Ascending aorta (tissue), 2 donors: ENCODE measurements at regions not wholly inside any gene's neighbourhood (a gene's known extent, or its start where the extent isn't known, plus 50 kb on each side); places are given as distances from the start of the nearest gene placed in this dataset.

Experiments
- DNase-seq, 2 donors: peaks; one replicate each; pipeline ENCODE4 v3.0.0-alpha.2; 2019; ENCODE audit warnings: low spot score in 2 of 2
- H3K27ac ChIP-seq, 2 donors: fragments of 200-600 bp; sonication (generic); one replicate each; pipeline ENCODE4 v1.5.1; 2016 to 2017; ENCODE audit warnings: mild to moderate bottlenecking in 1 of 2
- H3K27me3 ChIP-seq: fragments of 200-600 bp; sonication (generic); one replicate; pipeline ENCODE4 v1.5.1; 2017
- H3K36me3 ChIP-seq, 2 donors: fragments of 200-600 bp; sonication (generic); one replicate each; pipeline ENCODE4 v1.5.1; 2016
- H3K4me1 ChIP-seq, 2 donors: fragments of 200-600 bp; sonication (generic); one replicate each; pipeline ENCODE4 v1.5.1; 2016 to 2017; ENCODE audit warnings: mild to moderate bottlenecking in 1 of 2
- H3K4me3 ChIP-seq, 2 donors: fragments of 200-600 bp; sonication (generic); one replicate each; pipeline ENCODE4 v1.5.1; 2016 to 2017; ENCODE audit warnings: mild to moderate bottlenecking in 1 of 2
- H3K9me3 ChIP-seq, 2 donors: fragments of 200-600 bp; sonication (generic); one replicate each; pipeline ENCODE4 v1.5.1; 2016
- CTCF ChIP-seq, 3 experiments: fragments of 200-600 bp in 2 of 3; fragments of 450-650 bp in 1 of 3; sonication (generic) in 2 of 3; IDR thresholded peaks; one replicate each; pipeline ENCODE4 v1.5.1; 2016 to 2019; ENCODE audit warnings: antibody characterized with exemption in 3 of 3, mild to moderate bottlenecking in 1 of 3, moderate library complexity in 1 of 3
- intact Hi-C: fragments of 100-400 bp; cut with DNase I; formaldehyde crosslinking; loops from one replicate; pipeline ENCODE4 v1.15.1; 2023

GRCh38 chr3:66923969-66924368, 74.1 kb upstream of the KBTBD8 start:
- no peak overlapping the region for H3K4me3 ChIP-seq
- H3K27me3 ChIP-seq = no peaks in the 10 kb centered on the region
- intact Hi-C loops = no loop called here
- H3K4me1 ChIP-seq = no peaks in the 10 kb centered on the region
- H3K9me3 ChIP-seq = no peaks in the 10 kb centered on the region
- H3K36me3 ChIP-seq = no peaks in the 10 kb centered on the region
- H3K27ac ChIP-seq = no peak overlapping the region
- no peak for DNase-seq
- TF ChIP-seq CTCF (IDR thresholded peaks at IDR 0.05) = no peak

- H3K27me3 ChIP-seq = no peaks in the 10 kb centered on the region
- intact Hi-C loops = no loop called here
- no peaks in the 10 kb centered on the region for H3K4me1 ChIP-seq
- DNase-seq = no peak
- no peak for TF ChIP-seq CTCF (IDR thresholded peaks at IDR 0.05)
- no peaks in the 10 kb centered on the region for H3K9me3 ChIP-seq
- H3K4me3 ChIP-seq = no peak overlapping the region
- no peaks in the 10 kb centered on the region for H3K36me3 ChIP-seq
- no peak overlapping the region for H3K27ac ChIP-seq
Observed at GRCh38 chr3:66928252-66928651, 69.9 kb upstream of the KBTBD8 start.

DNA sequence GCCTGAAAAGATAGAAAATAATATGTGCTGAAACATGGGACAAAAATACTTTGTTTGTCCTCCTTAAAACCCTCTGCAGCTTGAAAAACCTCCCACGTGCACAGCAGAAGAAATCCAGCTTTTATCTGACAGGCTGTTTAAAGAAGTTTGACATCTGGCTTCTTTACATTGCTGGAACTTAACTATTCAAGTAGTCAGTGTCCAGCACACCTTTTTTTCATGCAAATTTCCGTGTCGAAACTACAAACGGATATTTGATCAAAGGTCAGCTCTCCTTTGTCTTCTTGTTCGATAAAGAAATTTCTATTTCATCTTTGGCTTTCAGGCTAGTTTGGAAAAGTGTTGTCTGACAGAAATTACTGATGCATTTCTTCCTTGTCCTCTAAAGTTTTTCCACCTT, 66.8 kb upstream of the KBTBD8 start:
- Histone ChIP-seq H3K4me3 (no peak overlapping the region), H3K9me3 (no peaks in the 10 kb centered on the region), H3K27me3 (no peaks in the 10 kb centered on the region), H3K27ac (no peak overlapping the region), H3K36me3 (no peaks in the 10 kb centered on the region), H3K4me1 (no peaks in the 10 kb centered on the region)
- intact Hi-C loops = no loop called here
- no peak for TF ChIP-seq CTCF (IDR thresholded peaks at IDR 0.05)
- no peak for DNase-seq

- intact Hi-C loops = no loop called here
- TF ChIP-seq CTCF (IDR thresholded peaks at IDR 0.05) = no peak
- no peak for DNase-seq
- Histone ChIP-seq H3K36me3 (no peaks in the 10 kb centered on the region), H3K4me3 (no peak overlapping the region), H3K9me3 (no peaks in the 10 kb centered on the region), H3K27me3 (no peaks in the 10 kb centered on the region), H3K27ac (no peak overlapping the region), H3K4me1 (no peaks in the 10 kb centered on the region)
Observed at GRCh38 chr3:66931699-66932098, 66.4 kb upstream of the KBTBD8 start.

- H3K36me3 ChIP-seq = no peaks in the 10 kb centered on the region
- TF ChIP-seq CTCF (IDR thresholded peaks at IDR 0.05) = no peak
- H3K27me3 ChIP-seq = no peaks in the 10 kb centered on the region
- no peaks in the 10 kb centered on the region for H3K9me3 ChIP-seq
- no peak overlapping the region for H3K4me3 ChIP-seq
- intact Hi-C loops = no loop called here
- H3K27ac ChIP-seq = no peak overlapping the region
- DNase-seq = no peak
- no peaks in the 10 kb centered on the region for H3K4me1 ChIP-seq
Observed at GRCh38 chr3:66933233-66933632, 64.9 kb upstream of the KBTBD8 start.

GRCh38 chr3:66934041-66934440, 64.1 kb upstream of the KBTBD8 start:
- intact Hi-C loops = no loop called here
- Histone ChIP-seq H3K27ac (no peak overlapping the region), H3K9me3 (no peaks in the 10 kb centered on the region), H3K36me3 (no peaks in the 10 kb centered on the region), H3K4me1 (no peaks in the 10 kb centered on the region), H3K4me3 (no peak overlapping the region), H3K27me3 (no peaks in the 10 kb centered on the region)
- no peak for DNase-seq
- no peak for TF ChIP-seq CTCF (IDR thresholded peaks at IDR 0.05)
